ENCODE measurements at regions not wholly inside any gene's neighbourhood (a gene's known extent, or its start where the extent isn't known, plus 50 kb on each side); places are given as distances from the start of the nearest gene placed in this dataset.

DNA sequence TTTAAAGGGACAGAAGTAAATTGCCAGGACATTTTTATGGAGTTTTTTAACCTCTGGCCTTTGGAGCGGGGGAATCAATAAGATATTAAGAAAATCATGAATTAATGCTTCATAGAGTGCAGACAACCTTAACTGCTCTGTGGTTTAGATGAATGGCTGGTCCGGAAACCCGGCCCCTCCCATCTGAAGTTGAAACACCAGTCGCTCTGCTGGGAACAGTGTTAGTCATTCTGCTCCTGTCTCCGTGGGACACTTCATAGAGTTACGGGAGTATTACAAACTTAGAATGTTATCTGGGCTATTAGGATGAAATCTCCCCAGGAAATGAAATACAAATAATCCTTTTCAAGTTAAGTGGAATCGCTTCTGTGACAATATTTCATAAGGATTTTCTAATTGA is 110.1 kb upstream of the IRX2 start:
- Histone ChIP-seq H3K4me3 (no peak overlapping the region), H3K27ac (no peak overlapping the region), H3K36me3 (no peaks in the 10 kb centered on the region), H3K27me3 (replicated peaks; ENCODE audit: insufficient read depth) (peaks cover 3% of the 10 kb centered on the region), H3K4me1 (replicated peaks) (no peaks in the 10 kb centered on the region), H3K9me3 (no peaks in the 10 kb centered on the region)
- WGBS = 61% methylated on average over 7 of the region's 7 CpGs
- TF ChIP-seq POLR2A (IDR thresholded peaks at IDR 0.05) (no peak), POLR2AphosphoS5 (IDR thresholded peaks at IDR 0.05) (no peak)
- TF ChIP-seq, protein P1, sequence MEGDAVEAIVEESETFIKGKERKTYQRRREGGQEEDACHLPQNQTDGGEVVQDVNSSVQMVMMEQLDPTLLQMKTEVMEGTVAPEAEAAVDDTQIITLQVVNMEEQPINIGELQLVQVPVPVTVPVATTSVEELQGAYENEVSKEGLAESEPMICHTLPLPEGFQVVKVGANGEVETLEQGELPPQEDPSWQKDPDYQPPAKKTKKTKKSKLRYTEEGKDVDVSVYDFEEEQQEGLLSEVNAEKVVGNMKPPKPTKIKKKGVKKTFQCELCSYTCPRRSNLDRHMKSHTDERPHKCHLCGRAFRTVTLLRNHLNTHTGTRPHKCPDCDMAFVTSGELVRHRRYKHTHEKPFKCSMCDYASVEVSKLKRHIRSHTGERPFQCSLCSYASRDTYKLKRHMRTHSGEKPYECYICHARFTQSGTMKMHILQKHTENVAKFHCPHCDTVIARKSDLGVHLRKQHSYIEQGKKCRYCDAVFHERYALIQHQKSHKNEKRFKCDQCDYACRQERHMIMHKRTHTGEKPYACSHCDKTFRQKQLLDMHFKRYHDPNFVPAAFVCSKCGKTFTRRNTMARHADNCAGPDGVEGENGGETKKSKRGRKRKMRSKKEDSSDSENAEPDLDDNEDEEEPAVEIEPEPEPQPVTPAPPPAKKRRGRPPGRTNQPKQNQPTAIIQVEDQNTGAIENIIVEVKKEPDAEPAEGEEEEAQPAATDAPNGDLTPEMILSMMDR (IDR thresholded peaks at IDR 0.05) = no peak
- intact Hi-C loops (cut with DNase I) = no loop called here
- no peak for DNase-seq (ENCODE audit: low spot score)

GRCh38 chr5:2860101-2860500 is 108.6 kb upstream of the IRX2 start:
- no peak for DNase-seq (ENCODE audit: low spot score)
- no peak overlapping the region for H3K4me3 ChIP-seq
- intact Hi-C loops (cut with DNase I) = no loop called here
- no peak for TF ChIP-seq POLR2A (IDR thresholded peaks at IDR 0.05)
- no peak for TF ChIP-seq POLR2AphosphoS5 (IDR thresholded peaks at IDR 0.05)
- TF ChIP-seq, protein P1 (IDR thresholded peaks at IDR 0.05) = no peak
- no peaks in the 10 kb centered on the region for H3K9me3 ChIP-seq
- 76% methylated on average over 10 of the region's 10 CpGs for WGBS
- H3K27ac ChIP-seq = no peak overlapping the region
- no peaks in the 10 kb centered on the region for H3K27me3 ChIP-seq (replicated peaks; ENCODE audit: insufficient read depth)
- H3K36me3 ChIP-seq = no peaks in the 10 kb centered on the region
- H3K4me1 ChIP-seq (replicated peaks) = no peaks in the 10 kb centered on the region

DNA sequence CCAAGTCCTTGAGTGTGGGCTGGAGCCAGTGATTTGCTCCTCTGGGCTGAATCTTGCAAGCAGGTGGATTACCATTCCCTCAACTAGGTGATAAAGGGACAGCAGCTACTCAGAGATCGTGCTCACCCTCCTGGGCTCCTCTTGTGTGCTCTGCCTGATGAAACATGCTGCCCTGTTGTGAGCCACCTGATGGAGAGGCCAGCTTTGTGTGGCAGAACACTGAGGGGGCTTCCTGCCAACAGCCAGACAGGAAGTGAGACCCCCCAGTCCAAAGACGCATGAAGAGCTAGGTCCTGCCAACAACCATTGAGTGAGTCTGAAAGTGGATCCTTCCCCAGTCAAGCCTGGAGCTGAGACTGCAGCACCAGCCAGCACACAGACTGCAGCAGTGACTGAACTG is 106.4 kb upstream of the IRX2 start:
- no peaks in the 10 kb centered on the region for H3K36me3 ChIP-seq
- TF ChIP-seq POLR2AphosphoS5 (IDR thresholded peaks at IDR 0.05) (no peak), POLR2A (IDR thresholded peaks at IDR 0.05) (no peak)
- TF ChIP-seq, protein P1 (IDR thresholded peaks at IDR 0.05) = no peak
- 62% methylated on average over 2 of the region's 2 CpGs for WGBS

GRCh38 chr5:2856206-2856605 is 104.7 kb upstream of the IRX2 start:
- Histone ChIP-seq H3K36me3 (no peaks in the 10 kb centered on the region), H3K9me3 (no peaks in the 10 kb centered on the region), H3K27me3 (replicated peaks; ENCODE audit: insufficient read depth) (no peaks in the 10 kb centered on the region), H3K4me3 (no peak overlapping the region), H3K27ac (no peak overlapping the region), H3K4me1 (replicated peaks) (no peaks in the 10 kb centered on the region)
- TF ChIP-seq POLR2A (IDR thresholded peaks at IDR 0.05) = no peak
- no peak for DNase-seq (ENCODE audit: low spot score)
- WGBS = 92% methylated on average over 13 of the region's 13 CpGs
- intact Hi-C loops (cut with DNase I) = no loop called here

More for the DNA sequence above, 106.4 kb upstream of the IRX2 start:
- H3K27me3 ChIP-seq (replicated peaks; ENCODE audit: insufficient read depth) = no peaks in the 10 kb centered on the region
- intact Hi-C loops (cut with DNase I) = no loop called here
- H3K4me3 ChIP-seq = no peak overlapping the region
- H3K27ac ChIP-seq = no peak overlapping the region
- no peak for DNase-seq (ENCODE audit: low spot score)
- no peaks in the 10 kb centered on the region for H3K4me1 ChIP-seq (replicated peaks)
- H3K9me3 ChIP-seq = no peaks in the 10 kb centered on the region

DNA sequence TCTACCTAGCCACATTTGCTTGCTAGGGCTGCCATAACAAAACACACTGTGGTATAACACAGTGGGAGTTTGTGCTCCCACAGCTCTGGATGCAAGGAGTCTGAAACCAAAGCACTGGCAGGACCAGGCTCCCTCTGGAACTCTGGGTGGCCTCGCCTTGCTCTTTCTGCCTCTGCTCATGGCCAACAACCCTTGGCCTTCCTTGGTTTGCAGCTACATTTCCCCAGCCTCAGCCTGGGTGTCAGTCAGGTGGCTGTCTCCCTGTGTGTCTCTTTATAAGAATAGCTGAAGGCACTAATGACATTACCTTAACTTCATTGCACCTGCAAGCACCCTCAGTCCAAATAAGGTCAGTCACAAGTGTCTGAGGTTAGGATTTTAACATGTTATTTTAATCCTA is 101.0 kb upstream of the IRX2 start:
- H3K27ac ChIP-seq = no peak overlapping the region
- H3K4me1 ChIP-seq (replicated peaks) = no peaks in the 10 kb centered on the region
- H3K27me3 ChIP-seq (replicated peaks; ENCODE audit: insufficient read depth) = no peaks in the 10 kb centered on the region
- no peaks in the 10 kb centered on the region for H3K36me3 ChIP-seq
- H3K9me3 ChIP-seq = no peaks in the 10 kb centered on the region
- 92% methylated on average over 1 of the region's 1 CpG for WGBS
- H3K4me3 ChIP-seq = no peak overlapping the region
- intact Hi-C loops (cut with DNase I) = no loop called here
- DNase-seq (ENCODE audit: low spot score) = no peak
- TF ChIP-seq, protein P1 (IDR thresholded peaks at IDR 0.05) = no peak
- no peak for TF ChIP-seq POLR2A (IDR thresholded peaks at IDR 0.05)
- TF ChIP-seq POLR2AphosphoS5 (IDR thresholded peaks at IDR 0.05) = no peak
